ENCODE measurements at regions not wholly inside any gene's neighbourhood (a gene's known extent, or its start where the extent isn't known, plus 50 kb on each side); places are given as distances from the start of the nearest gene placed in this dataset.

GRCh38 chr1:184824691-184825323, 70.1 kb upstream of the EDEM3 start:
- WGBS, 2 donors: 57 to 58% methylated on average over 3 of the region's 3 CpGs
- intact Hi-C loops (cut with DNase I; ENCODE audit: low total_unique reads): no loop called here
- no peak overlapping the region for H3K4me3 ChIP-seq (ENCODE audit: low read depth, poor library complexity, severe bottlenecking)
- TF ChIP-seq POLR2A (IDR thresholded peaks at IDR 0.05): no peak
- no peak for TF ChIP-seq CTCF (IDR thresholded peaks at IDR 0.05)
- no peak for DNase-seq (ENCODE audit: low spot score in 2 of 2)

GRCh38 chr1:184823080-184823479, 68.4 kb upstream of the EDEM3 start:
- intact Hi-C loops (cut with DNase I; ENCODE audit: low total_unique reads): no loop called here
- WGBS, 2 donors: 65 to 71% methylated on average over 4 of the region's 4 CpGs

GRCh38 chr1:184822267-184822666, 67.6 kb upstream of the EDEM3 start:
- no peak for DNase-seq (ENCODE audit: low spot score in 2 of 2)
- TF ChIP-seq CTCF (IDR thresholded peaks at IDR 0.05) (no peak), POLR2A (IDR thresholded peaks at IDR 0.05) (no peak)
- intact Hi-C loops (cut with DNase I; ENCODE audit: low total_unique reads): no loop called here
- no peak overlapping the region for H3K4me3 ChIP-seq (ENCODE audit: low read depth, poor library complexity, severe bottlenecking)
- WGBS, 2 donors: 89 to 92% methylated on average over 1 of the region's 1 CpG

More at GRCh38 chr1:184823080-184823479, 68.4 kb upstream of the EDEM3 start:
- TF ChIP-seq CTCF (IDR thresholded peaks at IDR 0.05) (no peak), POLR2A (IDR thresholded peaks at IDR 0.05) (no peak)
- no peak overlapping the region for H3K4me3 ChIP-seq (ENCODE audit: low read depth, poor library complexity, severe bottlenecking)
- no peak for DNase-seq (ENCODE audit: low spot score in 2 of 2)

GRCh38 chr1:184821658-184822057, 67.0 kb upstream of the EDEM3 start:
- WGBS, 2 donors: 90 to 99% methylated on average over 4 of the region's 4 CpGs
- intact Hi-C loops (cut with DNase I; ENCODE audit: low total_unique reads): no loop called here

GRCh38 chr1:184820956-184821355, 66.3 kb upstream of the EDEM3 start:
- H3K4me3 ChIP-seq (ENCODE audit: low read depth, poor library complexity, severe bottlenecking): no peak overlapping the region
- DNase-seq (ENCODE audit: low spot score in 2 of 2): no peak
- no peak for TF ChIP-seq CTCF (IDR thresholded peaks at IDR 0.05)
- no peak for TF ChIP-seq POLR2A (IDR thresholded peaks at IDR 0.05)
- WGBS, 2 donors: 74 to 75% methylated on average over 5 of the region's 5 CpGs
- intact Hi-C loops (cut with DNase I; ENCODE audit: low total_unique reads): no loop called here

More at GRCh38 chr1:184821658-184822057, 67.0 kb upstream of the EDEM3 start:
- DNase-seq (ENCODE audit: low spot score in 2 of 2): no peak
- no peak overlapping the region for H3K4me3 ChIP-seq (ENCODE audit: low read depth, poor library complexity, severe bottlenecking)
- no peak for TF ChIP-seq CTCF (IDR thresholded peaks at IDR 0.05)

- intact Hi-C loops (cut with DNase I; ENCODE audit: low total_unique reads): no loop called here
- no peak for DNase-seq (ENCODE audit: low spot score in 2 of 2)
- WGBS, 2 donors: 82 to 85% methylated on average over 7 of the region's 7 CpGs
- no peak overlapping the region for H3K4me3 ChIP-seq (ENCODE audit: low read depth, poor library complexity, severe bottlenecking)
- TF ChIP-seq POLR2A (IDR thresholded peaks at IDR 0.05): no peak
- TF ChIP-seq CTCF (IDR thresholded peaks at IDR 0.05): no peak
These were observed 65.6 kb upstream of the EDEM3 start for GRCh38 chr1:184820218-184820750.

Data from lower leg skin (tissue), 4 donors.